ENCODE measurements at regions not wholly inside any gene's neighbourhood (a gene's known extent, or its start where the extent isn't known, plus 50 kb on each side); places are given as distances from the start of the nearest gene placed in this dataset.
"Not testable (repeated sequence)": the region's sequence is repeated elsewhere in the genome, so short reads cannot be mapped to it uniquely, and the experiment has no call there.

GRCh38 chr15:20221063-20221462, 320.5 kb downstream of the GOLGA6L6 start:
- not testable (repeated sequence) for H3K4me3 ChIP-seq; H3K36me3 ChIP-seq; H3K9me3 ChIP-seq; H3K27me3 ChIP-seq; DNase-seq (ENCODE audit: low spot score in 2 of 2); H3K27ac ChIP-seq; H3K4me1 ChIP-seq
- WGBS, 2 donors, result 57 to 62% methylated on average over 4 of the region's 4 CpGs

- not testable (repeated sequence) for H3K9me3 ChIP-seq; H3K4me3 ChIP-seq; H3K4me1 ChIP-seq; H3K36me3 ChIP-seq; H3K27ac ChIP-seq; DNase-seq (ENCODE audit: low spot score in 2 of 2); H3K27me3 ChIP-seq
- 81 to 91% methylated on average over 4 of the region's 4 CpGs for WGBS, 2 donors
These were observed 322.4 kb downstream of the GOLGA6L6 start for GRCh38 chr15:20219171-20219570.

- not testable (repeated sequence) for H3K36me3 ChIP-seq; H3K4me3 ChIP-seq; H3K27ac ChIP-seq; H3K4me1 ChIP-seq; H3K9me3 ChIP-seq; H3K27me3 ChIP-seq; DNase-seq (ENCODE audit: low spot score in 2 of 2)
- WGBS, 2 donors, result 51 to 62% methylated on average over 4 of the region's 4 CpGs
These were observed 325.9 kb downstream of the GOLGA6L6 start for GRCh38 chr15:20215700-20216099.

GRCh38 chr15:20214101-20214500, 327.5 kb downstream of the GOLGA6L6 start:
- not testable (repeated sequence) for H3K36me3 ChIP-seq; H3K27me3 ChIP-seq; H3K27ac ChIP-seq; H3K4me1 ChIP-seq; H3K9me3 ChIP-seq; DNase-seq (ENCODE audit: low spot score in 2 of 2); H3K4me3 ChIP-seq
- WGBS, 2 donors, result 45 to 53% methylated on average over 1 of the region's 1 CpG

- H3K4me1 ChIP-seq; H3K27me3 ChIP-seq; H3K36me3 ChIP-seq; DNase-seq (ENCODE audit: low spot score in 2 of 2); H3K9me3 ChIP-seq; H3K4me3 ChIP-seq; H3K27ac ChIP-seq: not testable (repeated sequence)
These were observed 330.1 kb downstream of the GOLGA6L6 start for GRCh38 chr15:20211508-20211907.

- not testable (repeated sequence) for DNase-seq (ENCODE audit: low spot score in 2 of 2); H3K4me3 ChIP-seq; H3K27me3 ChIP-seq; H3K27ac ChIP-seq; H3K9me3 ChIP-seq; H3K36me3 ChIP-seq; H3K4me1 ChIP-seq
- WGBS, 2 donors, result 63 to 64% methylated on average over 1 of the region's 1 CpG
These were observed 331.6 kb downstream of the GOLGA6L6 start for GRCh38 chr15:20209973-20210372.

GRCh38 chr15:20207607-20208006, 334.0 kb downstream of the GOLGA6L6 start:
- not testable (repeated sequence) for H3K27ac ChIP-seq; DNase-seq (ENCODE audit: low spot score in 2 of 2); H3K9me3 ChIP-seq; H3K4me3 ChIP-seq; H3K36me3 ChIP-seq; H3K4me1 ChIP-seq; H3K27me3 ChIP-seq
- WGBS, 2 donors, result 83 to 85% methylated on average over 7 of the region's 7 CpGs

GRCh38 chr15:20207198-20207597, 334.4 kb downstream of the GOLGA6L6 start:
- not testable (repeated sequence) for H3K36me3 ChIP-seq; H3K4me1 ChIP-seq; DNase-seq (ENCODE audit: low spot score in 2 of 2); H3K4me3 ChIP-seq; H3K9me3 ChIP-seq; H3K27me3 ChIP-seq; H3K27ac ChIP-seq
- WGBS, 2 donors, result 64 to 67% methylated on average over 4 of the region's 4 CpGs

GRCh38 chr15:20204177-20204866, 337.3 kb downstream of the GOLGA6L6 start:
- not testable (repeated sequence) for H3K27me3 ChIP-seq; H3K36me3 ChIP-seq; H3K27ac ChIP-seq; DNase-seq (ENCODE audit: low spot score in 2 of 2); H3K9me3 ChIP-seq; H3K4me1 ChIP-seq; H3K4me3 ChIP-seq
- WGBS, 2 donors, result 82 to 87% methylated on average over 12 to 20 of the region's 20 CpGs

- not testable (repeated sequence) for H3K4me1 ChIP-seq; H3K9me3 ChIP-seq; H3K36me3 ChIP-seq; H3K27me3 ChIP-seq; H3K27ac ChIP-seq; H3K4me3 ChIP-seq; DNase-seq (ENCODE audit: low spot score in 2 of 2)
- 91 to 93% methylated on average over 7 to 12 of the region's 29 CpGs for WGBS, 2 donors
These were observed 337.9 kb downstream of the GOLGA6L6 start for GRCh38 chr15:20203649-20204150.
